Activated T-cell treated with anti-CD3 and anti-CD28 coated beads, Interleukin-2, amount 50 U/mL, for 72 hours (primary cell): ENCODE measurements at regions not wholly inside any gene's neighbourhood (a gene's known extent, or its start where the extent isn't known, plus 50 kb on each side); places are given as distances from the start of the nearest gene placed in this dataset.

Experiments
- ATAC-seq, 2 donors: fragments of 150-1000 bp; cut with Tn5 transposase; replicated peaks in 1 of 2; 2 replicates each; pipeline ENCODE4 v1.10.0; 2021; ENCODE audit warnings: moderate library complexity in 2 of 2, mild to moderate bottlenecking in 1 of 2
- DNase-seq, 2 donors: peaks; one replicate each; pipeline ENCODE4 v3.0.0; 2021 to 2022; ENCODE audit warnings: mixed read lengths in 1 of 2
- H3K27ac Mint-ChIP-seq: one replicate; pipeline ENCODE4 v1.8.0; 2022; ENCODE audit warnings: mild to moderate bottlenecking, moderate library complexity, mixed read lengths
- H3K27me3 Mint-ChIP-seq: one replicate; pipeline ENCODE4 v1.8.0; 2022; ENCODE audit warnings: low read depth, mixed read lengths
- H3K36me3 Mint-ChIP-seq, 2 donors: one replicate each; pipeline ENCODE4 v1.8.0; 2022; ENCODE audit warnings: mixed read lengths in 2 of 2, mild to moderate bottlenecking in 1 of 2; ENCODE audit not compliant: insufficient read depth in 2 of 2
- H3K4me1 Mint-ChIP-seq: one replicate; pipeline ENCODE4 v1.8.0; 2022; ENCODE audit warnings: low read depth, mixed read lengths
- H3K4me3 Mint-ChIP-seq, 2 donors: one replicate each; pipeline ENCODE4 v1.8.0; 2022; ENCODE audit warnings: mild to moderate bottlenecking in 2 of 2, mixed read lengths in 2 of 2, moderate library complexity in 2 of 2
- H3K9me3 Mint-ChIP-seq, 2 donors: one replicate each; pipeline ENCODE4 v1.8.0; 2022; ENCODE audit warnings: mixed read lengths in 2 of 2

DNA sequence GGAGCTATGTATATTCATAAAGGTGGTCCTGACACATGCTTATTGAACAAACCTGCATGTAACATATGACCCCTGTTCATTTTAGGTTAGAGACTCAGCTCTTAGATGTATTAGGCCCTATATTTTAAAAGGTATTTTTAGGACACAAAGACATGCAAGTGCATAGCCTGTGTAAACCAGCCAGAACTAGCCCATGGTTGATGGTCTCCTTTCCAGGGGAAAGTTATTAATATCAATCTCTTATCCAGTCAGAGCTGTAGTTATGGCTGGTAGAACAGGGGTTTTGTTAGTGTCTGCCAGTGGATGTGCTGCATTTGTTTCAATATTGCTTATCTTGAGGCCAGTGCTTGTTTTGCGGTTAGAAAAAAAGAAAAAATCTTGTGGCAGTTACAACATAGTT is 488.6 kb downstream of the KCTD8 start:
- no peak overlapping the region for H3K4me3 Mint-ChIP-seq
- no peak for ATAC-seq
- no peaks in the 10 kb centered on the region for H3K27me3 Mint-ChIP-seq
- H3K36me3 Mint-ChIP-seq: no peaks in the 10 kb centered on the region
- H3K9me3 Mint-ChIP-seq: peaks cover 3 to 9% of the 10 kb centered on the region in 2 donors
- no peaks in the 10 kb centered on the region for H3K4me1 Mint-ChIP-seq
- no peak for DNase-seq
- H3K27ac Mint-ChIP-seq: no peak overlapping the region

DNA sequence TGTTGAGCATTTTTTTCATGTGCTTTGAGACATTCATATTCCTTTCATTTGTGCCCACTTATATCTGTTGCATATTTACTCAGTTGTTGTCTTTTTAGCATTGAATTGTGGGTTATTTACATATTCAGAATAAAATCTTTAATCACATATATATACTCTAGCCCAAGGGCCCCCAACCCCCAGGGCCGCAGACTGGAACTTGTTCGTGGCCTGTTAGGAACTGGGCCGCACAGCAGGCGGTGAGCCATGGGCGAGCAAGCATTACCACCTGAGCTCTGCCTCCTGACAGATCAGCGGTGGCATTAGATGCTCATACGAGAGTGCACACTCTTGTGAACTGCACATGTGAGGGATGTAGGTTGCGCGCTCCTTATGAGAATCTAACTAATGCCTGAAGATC is 480.6 kb downstream of the KCTD8 start:
- Mint-ChIP-seq H3K27ac (no peak overlapping the region), H3K4me1 (no peaks in the 10 kb centered on the region), H3K9me3 (peaks cover 6 to 7% of the 10 kb centered on the region in 2 donors), H3K4me3 (no peak overlapping the region), H3K27me3 (no peaks in the 10 kb centered on the region), H3K36me3 (peaks cover 0 to 2% of the 10 kb centered on the region in 2 donors)
- ATAC-seq: no peak
- no peak for DNase-seq

DNA sequence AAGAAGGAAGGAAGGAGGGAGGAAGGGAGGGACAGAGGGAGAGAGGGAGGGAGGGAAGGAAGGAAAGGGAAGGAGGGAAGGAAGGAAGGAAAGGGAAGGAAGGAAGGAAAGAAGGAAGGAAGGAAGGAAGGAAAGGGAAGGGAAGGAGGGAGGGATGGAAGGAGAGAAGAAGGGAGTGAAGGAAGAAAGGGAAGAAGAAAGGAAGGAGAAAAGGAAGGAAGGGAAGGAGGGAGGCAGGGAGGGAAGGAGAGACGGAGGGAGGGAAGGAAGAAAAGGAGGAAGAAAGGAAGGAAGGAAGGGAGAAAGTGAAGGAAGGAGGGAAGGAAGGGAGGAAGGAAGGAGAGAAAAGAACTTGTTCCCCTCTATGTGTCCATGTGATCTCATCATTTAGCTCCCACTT is 465.0 kb downstream of the KCTD8 start:
- Mint-ChIP-seq H3K27me3 (no peaks in the 10 kb centered on the region), H3K36me3 (no peaks in the 10 kb centered on the region), H3K4me1 (no peaks in the 10 kb centered on the region), H3K27ac (no peak overlapping the region), H3K9me3 (peaks cover 3% of the 10 kb centered on the region in 2 donors), H3K4me3 (no peak overlapping the region)
- no peak for DNase-seq
- no peak for ATAC-seq

DNA sequence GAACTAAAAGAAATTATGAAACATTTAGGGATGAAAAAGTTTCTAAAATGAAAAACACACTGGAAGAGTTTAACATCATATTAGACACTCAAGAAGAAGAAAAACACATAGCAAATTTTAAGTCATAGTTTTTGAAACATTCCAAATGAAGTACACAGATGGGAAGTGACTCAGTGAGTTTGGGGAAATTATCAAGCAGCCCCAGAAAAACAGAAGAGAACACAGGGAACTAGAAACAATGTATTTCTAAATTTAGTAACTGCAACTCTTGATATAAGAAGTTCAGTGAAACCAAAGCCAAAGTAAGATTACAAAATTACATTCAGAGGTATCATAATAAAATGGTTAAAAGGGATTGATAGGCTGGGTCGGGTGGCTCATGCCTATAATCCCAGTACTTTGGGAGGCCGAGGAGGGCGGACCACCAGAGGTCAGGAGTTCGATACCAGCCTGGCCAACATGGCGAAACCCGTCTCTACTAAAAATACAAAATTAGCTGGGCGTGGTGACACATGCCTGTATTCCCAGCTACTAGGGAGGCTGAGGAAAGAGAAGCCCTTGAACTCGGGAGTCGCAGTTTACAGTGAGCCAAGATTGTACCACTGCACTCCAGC is 461.2 kb downstream of the KCTD8 start:
- no peak for ATAC-seq
- Mint-ChIP-seq H3K36me3 (no peaks in the 10 kb centered on the region), H3K9me3 (peaks cover 2 to 3% of the 10 kb centered on the region in 2 donors)

DNA sequence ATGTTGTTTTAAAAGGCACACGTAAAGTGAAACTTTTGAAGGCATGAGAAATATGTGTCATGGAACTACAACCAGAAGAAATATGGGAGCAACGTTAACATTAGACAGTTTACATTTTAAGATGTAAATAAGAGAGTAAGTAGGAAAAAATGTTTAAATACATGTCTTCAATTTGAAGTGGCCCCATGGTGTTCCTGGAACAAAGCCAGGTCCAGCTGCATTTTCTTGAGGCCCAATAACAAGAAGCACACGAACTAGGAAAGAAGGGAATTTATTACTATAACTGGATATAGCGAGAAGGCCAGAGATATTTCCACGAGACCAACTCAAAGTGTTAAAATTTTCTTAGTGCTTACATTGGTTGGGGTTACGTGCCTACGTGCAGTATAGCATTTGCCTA is 458.1 kb downstream of the KCTD8 start:
- Mint-ChIP-seq H3K4me1 (no peaks in the 10 kb centered on the region), H3K36me3 (no peaks in the 10 kb centered on the region), H3K27me3 (no peaks in the 10 kb centered on the region), H3K27ac (no peak overlapping the region), H3K9me3 (peaks cover 0 to 4% of the 10 kb centered on the region in 2 donors), H3K4me3 (no peak overlapping the region)
- ATAC-seq (no peak), DNase-seq (no peak)

More for the DNA sequence above, 461.2 kb downstream of the KCTD8 start:
- Mint-ChIP-seq H3K27me3 (no peaks in the 10 kb centered on the region), H3K4me1 (no peaks in the 10 kb centered on the region), H3K4me3 (no peak overlapping the region), H3K27ac (no peak overlapping the region)
- DNase-seq: no peak

DNA sequence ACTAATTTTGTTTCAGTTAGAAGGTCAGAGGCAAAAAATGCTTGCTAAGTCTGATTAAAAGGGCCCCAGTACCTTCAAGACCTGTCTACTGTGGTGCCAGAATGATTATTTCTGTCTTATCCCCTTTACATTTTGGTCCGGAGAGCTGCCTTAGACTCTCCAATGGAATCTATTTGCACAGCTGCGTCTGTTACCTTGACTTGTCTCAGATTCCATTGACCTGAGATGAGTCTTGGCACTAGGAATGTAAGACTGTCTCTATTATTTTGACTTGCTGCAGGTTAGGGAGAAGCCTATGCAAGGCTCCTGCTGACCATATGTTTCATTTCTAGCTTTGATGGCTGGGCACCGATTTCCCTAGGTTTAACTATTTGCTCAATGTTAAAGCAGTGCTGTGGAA is 457.6 kb downstream of the KCTD8 start:
- peaks cover 0 to 4% of the 10 kb centered on the region in 2 donors for H3K9me3 Mint-ChIP-seq

DNA sequence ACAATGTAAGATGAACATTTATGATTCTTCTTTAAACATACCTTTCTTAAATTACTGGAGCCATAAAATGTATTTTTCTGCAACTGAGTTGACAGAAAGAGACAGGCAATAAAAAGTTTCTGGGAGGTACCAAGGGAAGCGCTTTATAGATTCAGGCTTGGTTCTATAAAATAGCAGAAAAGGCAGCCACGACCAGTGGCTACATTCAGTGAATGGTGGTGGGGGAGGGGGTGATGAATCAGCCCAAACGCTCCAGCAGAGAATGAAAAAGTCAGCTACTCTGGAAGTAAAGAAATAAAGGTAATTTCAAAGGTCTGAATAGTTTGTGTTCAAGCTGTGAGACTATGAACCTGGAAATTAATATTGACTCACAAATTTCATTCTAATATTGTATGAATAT is 456.1 kb downstream of the KCTD8 start:
- Mint-ChIP-seq H3K36me3 (no peaks in the 10 kb centered on the region), H3K4me1 (no peaks in the 10 kb centered on the region), H3K27ac (no peak overlapping the region), H3K4me3 (no peak overlapping the region), H3K9me3 (peaks cover 2 to 4% of the 10 kb centered on the region in 2 donors), H3K27me3 (no peaks in the 10 kb centered on the region)
- DNase-seq: no peak
- no peak for ATAC-seq

More for the DNA sequence above, 457.6 kb downstream of the KCTD8 start:
- H3K27me3 Mint-ChIP-seq: no peaks in the 10 kb centered on the region
- no peak for DNase-seq
- no peaks in the 10 kb centered on the region for H3K36me3 Mint-ChIP-seq
- ATAC-seq: no peak
- no peak overlapping the region for H3K27ac Mint-ChIP-seq
- H3K4me1 Mint-ChIP-seq: no peaks in the 10 kb centered on the region
- no peak overlapping the region for H3K4me3 Mint-ChIP-seq

DNA sequence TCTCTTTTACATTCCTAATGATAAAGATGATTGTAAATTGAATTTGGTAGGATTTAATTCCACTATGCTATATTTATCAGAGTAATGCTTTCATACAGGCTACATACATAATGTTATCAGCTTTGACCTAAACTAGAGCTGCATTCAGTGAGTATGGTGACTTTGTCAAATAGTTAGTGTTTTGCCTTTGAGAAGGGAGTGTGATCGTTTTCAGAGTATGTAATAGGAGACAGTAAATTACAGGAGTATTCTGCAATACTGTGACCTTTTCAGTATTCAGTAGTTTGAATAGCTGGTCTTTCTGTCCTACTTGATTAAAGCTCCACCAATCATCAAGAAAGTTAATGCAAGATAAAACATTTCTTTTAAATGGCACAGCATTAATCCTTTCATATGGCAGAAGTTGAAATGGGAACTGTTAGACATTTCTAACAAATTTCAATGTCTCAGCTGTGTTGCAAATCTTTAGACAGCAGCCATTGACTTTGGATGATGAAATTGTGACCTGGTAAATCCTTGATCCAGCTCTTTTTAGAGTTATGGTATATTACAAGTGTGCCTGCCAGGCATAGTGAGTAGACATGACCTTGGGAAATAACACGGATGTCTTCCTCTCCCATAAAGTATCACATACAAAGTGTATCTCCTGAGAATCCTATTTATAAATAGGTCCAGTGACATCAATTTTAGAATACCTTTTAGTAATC is 455.3 kb downstream of the KCTD8 start:
- no peak overlapping the region for H3K27ac Mint-ChIP-seq
- no peaks in the 10 kb centered on the region for H3K4me1 Mint-ChIP-seq
- H3K4me3 Mint-ChIP-seq: no peak overlapping the region
- DNase-seq (no peak), ATAC-seq (no peak)
- peaks cover 2 to 4% of the 10 kb centered on the region in 2 donors for H3K9me3 Mint-ChIP-seq
- no peaks in the 10 kb centered on the region for H3K36me3 Mint-ChIP-seq
- no peaks in the 10 kb centered on the region for H3K27me3 Mint-ChIP-seq

DNA sequence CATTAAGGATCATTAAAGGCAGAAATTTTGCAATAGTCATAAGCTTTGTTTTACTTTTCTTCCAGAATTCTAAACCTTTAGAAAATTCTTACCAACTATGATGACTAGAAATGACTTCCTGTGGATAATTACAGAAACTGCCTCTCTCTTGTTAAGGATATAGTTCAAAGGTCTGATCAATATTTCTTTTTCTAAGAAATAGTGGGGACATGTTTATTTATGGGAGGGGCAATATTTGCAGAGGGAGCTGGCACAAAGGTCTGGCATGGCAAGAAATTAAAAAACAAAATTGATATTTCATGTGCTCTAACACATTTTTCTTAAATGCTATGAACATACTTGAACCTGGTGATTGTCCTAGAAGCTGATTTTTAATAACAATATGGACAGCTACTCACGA is 448.9 kb downstream of the KCTD8 start:
- Mint-ChIP-seq H3K27me3 (no peaks in the 10 kb centered on the region), H3K9me3 (peaks cover 0 to 4% of the 10 kb centered on the region in 2 donors), H3K4me3 (no peak overlapping the region), H3K36me3 (no peaks in the 10 kb centered on the region), H3K4me1 (no peaks in the 10 kb centered on the region), H3K27ac (no peak overlapping the region)
- no peak for DNase-seq
- ATAC-seq: no peak

DNA sequence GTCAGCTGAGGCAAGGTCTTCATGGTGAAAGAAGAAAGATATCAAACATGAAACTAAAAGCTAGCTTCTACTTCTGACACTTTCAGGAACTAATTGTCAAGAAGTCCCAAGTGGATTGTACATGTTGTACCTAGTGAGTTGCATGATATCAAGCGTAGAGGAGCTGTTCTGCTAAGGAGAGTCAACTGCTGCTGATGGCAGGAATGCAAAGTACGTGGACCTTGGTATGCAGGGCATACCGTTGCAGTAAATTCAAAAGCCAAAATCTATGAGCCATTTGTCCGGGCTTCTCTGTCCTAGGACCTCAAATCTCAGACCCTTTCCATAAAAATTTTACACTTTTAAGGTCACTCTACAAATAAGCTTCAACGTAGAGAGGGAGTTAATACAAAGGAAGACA is 446.2 kb downstream of the KCTD8 start:
- ATAC-seq: no peak
- Mint-ChIP-seq H3K27ac (no peak overlapping the region), H3K27me3 (no peaks in the 10 kb centered on the region), H3K36me3 (no peaks in the 10 kb centered on the region), H3K4me3 (no peak overlapping the region), H3K9me3 (peaks cover 0 to 2% of the 10 kb centered on the region in 2 donors), H3K4me1 (no peaks in the 10 kb centered on the region)
- DNase-seq: no peak

DNA sequence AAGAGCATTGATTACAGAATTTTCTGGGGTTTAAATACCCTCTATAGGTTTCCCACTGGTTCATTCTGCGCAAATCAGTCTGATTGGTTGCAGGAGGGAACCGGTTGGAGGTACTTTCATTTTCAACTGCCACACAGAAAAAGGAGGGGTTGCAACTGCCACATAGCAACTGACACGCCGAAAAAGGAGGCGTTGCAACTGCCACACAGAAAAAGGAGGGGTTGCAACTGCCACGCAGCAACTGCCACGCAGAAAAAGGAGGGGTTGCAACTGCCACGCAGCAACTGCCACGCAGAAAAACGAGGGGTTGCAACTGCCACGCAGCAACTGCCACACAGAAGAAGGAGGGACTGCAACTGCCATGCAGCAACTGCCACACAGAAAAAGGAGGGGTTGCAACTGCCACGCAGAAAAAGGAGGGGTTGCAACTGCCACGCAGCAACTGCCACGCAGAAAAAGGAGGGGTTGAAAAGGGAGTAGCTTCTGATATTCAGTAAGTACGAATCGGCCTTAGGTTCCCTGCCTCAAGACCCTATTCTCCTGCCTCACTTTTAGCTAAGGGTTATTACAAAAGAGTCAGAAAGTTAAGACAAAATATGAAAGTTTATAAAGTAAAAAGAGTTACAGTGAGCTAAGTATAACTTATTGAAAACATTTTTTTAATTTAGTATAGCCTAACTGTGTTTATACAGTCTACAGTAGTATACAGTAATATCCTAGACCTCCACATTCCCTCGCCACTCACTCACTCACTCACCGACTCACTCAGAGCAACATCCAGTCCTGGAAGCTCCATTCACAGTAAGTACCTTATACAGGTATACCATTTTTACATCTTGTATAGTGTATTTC is 431.8 kb downstream of the KCTD8 start:
- Mint-ChIP-seq H3K4me1 (no peaks in the 10 kb centered on the region), H3K36me3 (no peaks in the 10 kb centered on the region), H3K9me3 (peaks cover 5% of the 10 kb centered on the region in 2 donors), H3K4me3 (no peak overlapping the region), H3K27ac (no peak overlapping the region), H3K27me3 (no peaks in the 10 kb centered on the region)
- DNase-seq (no peak), ATAC-seq (no peak)

DNA sequence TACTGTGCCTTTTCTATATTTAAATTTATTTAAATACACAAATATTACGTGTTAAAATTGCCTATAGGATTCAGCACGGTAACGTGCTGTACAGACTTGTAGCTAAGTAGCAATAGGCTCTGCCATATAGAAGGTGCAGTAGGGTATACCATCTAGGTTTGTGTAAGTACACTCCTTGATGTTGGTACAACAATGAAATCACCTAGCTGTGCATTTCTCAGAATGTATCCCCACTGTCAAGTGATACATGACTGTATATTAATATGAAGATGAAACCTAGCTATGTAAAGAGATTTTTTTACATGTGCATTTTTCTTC is 431.2 kb downstream of the KCTD8 start:
- no peaks in the 10 kb centered on the region for H3K36me3 Mint-ChIP-seq
- peaks cover 5% of the 10 kb centered on the region in 2 donors for H3K9me3 Mint-ChIP-seq
- DNase-seq: no peak
- no peak overlapping the region for H3K27ac Mint-ChIP-seq
- no peaks in the 10 kb centered on the region for H3K27me3 Mint-ChIP-seq
- no peak for ATAC-seq
- no peak overlapping the region for H3K4me3 Mint-ChIP-seq
- H3K4me1 Mint-ChIP-seq: no peaks in the 10 kb centered on the region

DNA sequence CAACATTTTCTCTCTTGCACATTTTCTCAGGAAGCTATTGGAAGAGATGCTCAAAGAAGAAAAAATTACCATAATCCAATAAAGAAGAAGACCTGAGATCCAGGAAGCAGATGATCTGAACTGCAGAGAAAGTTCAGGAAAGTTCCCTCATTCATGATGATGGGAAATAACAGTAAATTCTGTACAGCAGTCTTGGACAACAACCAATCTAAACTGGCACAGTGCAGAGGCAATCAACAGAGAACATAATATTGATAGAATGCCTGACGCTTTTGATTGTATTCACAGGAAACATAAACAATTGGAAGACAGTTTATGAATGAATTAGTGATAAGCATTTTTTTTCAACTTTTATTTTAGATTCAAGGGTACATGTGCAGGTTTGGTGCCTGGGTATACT is 428.9 kb downstream of the KCTD8 start:
- no peaks in the 10 kb centered on the region for H3K36me3 Mint-ChIP-seq
- no peak overlapping the region for H3K4me3 Mint-ChIP-seq
- DNase-seq: no peak
- no peak for ATAC-seq
- H3K27ac Mint-ChIP-seq: no peak overlapping the region
- no peaks in the 10 kb centered on the region for H3K27me3 Mint-ChIP-seq
- H3K4me1 Mint-ChIP-seq: no peaks in the 10 kb centered on the region
- peaks cover 2 to 5% of the 10 kb centered on the region in 2 donors for H3K9me3 Mint-ChIP-seq
